ENCODE measurements at regions not wholly inside any gene's neighbourhood (a gene's known extent, or its start where the extent isn't known, plus 50 kb on each side); places are given as distances from the start of the nearest gene placed in this dataset.
A peak's percentile ranks its signal among the peaks of the same experiment; 100 is the strongest.

GRCh38 chr2:176544991-176545956 is 276.0 kb downstream of the MTX2 start:
- DNase-seq: no peak

- no peak for DNase-seq
Observed at GRCh38 chr2:176546550-176546949, 277.3 kb downstream of the MTX2 start.

- DNase-seq: no peak
Observed at GRCh38 chr2:176552501-176553135, 283.4 kb downstream of the MTX2 start.

DNA sequence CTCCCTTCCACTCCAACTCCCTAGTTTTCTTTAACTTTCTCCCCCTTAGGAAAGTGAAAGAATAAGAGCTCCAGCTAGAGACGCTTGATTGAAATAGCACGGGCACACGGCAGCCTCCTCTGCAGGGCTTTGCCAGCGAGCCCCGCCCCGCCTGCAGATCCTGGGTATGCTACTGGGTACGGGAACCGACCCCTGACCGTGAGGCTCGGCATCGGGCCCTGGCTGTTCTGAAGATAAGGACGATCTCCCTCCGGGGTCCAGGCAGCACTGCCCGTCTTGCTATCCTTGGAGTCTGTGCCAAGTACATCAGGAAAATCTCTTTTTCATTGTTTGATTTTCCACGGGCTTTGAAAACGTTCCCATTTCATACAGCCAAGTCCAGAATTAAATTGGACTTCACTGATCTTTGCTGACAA is 284.5 kb downstream of the MTX2 start:
- peak; percentile 12 to 14 for DNase-seq

GRCh38 chr2:176554101-176555048 is 285.1 kb downstream of the MTX2 start:
- DNase-seq: peak; percentile 11 to 39

DNA sequence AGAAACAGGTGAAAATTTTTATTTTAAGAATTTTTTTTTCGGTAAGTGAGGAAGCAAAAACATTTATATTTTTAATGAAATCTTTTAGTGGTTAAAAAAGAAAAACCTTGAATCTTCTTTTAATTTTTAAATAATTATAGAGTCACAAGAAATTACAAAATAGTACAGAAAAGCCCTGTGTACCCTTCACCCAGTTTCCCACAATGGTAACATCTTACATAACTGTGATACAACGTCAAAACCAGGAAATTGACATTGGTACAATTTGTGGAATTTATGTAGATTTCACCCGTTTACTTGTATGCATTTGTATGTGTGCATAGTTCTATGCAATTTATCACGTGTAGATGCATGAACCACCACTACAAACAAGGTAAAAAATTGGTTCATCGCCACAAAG is 285.9 kb downstream of the MTX2 start:
- DNase-seq: no peak

DNA sequence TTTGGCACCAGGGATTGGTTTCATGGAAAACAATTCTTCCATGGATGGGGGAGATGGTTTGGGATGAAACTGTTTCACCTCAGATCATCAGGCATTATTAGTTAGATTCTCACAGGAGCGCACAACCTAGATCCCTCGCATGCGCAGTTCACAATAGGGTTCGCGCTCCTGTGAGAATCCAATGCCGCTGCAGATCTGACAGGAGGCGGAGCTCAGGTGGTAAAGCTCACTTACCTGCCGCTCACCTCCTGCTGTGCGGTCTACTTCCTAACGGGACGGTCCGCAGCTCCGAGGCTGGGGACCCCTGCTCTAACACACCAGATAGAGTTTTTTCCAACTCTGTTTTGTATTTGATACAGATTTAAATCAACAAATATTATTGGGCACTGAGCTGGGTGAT is 286.5 kb downstream of the MTX2 start:
- no peak for DNase-seq

DNA sequence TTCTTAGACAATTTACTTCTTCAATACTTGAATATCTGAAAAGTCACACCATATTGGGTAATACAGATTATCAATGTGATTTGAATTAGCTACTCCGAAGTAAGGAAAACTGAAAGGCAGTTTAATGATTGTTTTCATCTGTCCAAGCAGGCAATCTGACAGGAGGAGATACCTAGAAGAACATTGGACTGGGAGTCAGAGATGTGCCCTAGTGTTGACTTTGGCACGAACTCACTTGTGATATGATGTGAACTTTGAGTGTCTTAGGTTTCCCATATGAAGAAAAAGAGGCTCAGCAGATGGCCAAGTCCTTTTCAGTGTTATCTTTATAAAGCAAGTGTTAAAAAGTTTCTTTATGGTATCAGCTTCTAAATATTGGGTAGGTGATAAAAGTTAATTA is 287.1 kb downstream of the MTX2 start:
- no peak for DNase-seq

DNA sequence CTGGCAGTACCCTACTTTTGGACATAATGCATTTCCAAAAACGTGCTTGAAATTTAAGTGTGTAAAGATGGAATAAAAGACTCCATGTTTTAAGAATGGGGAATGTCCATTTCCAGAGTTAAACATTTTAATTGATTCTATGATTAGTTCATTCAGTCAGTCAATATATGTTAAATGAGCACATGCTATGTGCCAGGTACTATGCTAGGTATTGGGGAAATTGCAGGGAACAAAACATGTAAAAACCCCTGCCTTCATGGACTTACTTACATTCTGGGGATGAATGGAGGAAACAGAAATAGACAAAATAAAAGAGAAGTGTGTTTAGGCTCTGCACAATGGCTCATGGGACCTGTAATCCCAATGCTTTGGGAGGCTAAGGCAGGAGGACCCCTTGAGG is 288.6 kb downstream of the MTX2 start:
- no peak for DNase-seq

DNA sequence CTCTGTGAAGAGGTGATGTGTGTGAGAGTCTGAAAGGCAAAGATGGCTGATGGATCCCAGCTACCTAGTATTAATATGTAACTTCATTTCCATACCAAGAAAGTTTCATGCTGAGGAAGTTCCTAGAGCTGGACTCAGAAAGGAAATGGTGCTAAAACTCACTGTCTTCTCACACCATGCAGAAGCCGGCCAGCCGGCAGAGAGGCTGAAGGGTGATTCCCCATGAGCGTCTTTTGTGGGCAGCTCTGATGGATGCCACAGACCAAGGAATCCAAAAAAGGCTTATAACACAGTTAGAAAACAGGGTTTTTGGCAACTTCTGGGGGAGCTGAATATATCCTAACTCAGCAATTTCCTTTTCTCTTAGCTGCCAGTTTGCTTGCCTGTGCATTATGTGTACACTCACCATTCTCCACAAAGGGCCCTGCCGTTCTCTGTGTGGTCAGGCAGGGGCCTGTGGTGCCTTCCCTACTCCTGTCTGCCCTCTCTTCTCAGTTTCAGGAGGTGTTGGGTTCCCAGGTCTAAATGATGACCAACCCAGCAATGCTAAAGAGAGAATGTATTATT is 289.4 kb downstream of the MTX2 start:
- DNase-seq: no peak

DNA sequence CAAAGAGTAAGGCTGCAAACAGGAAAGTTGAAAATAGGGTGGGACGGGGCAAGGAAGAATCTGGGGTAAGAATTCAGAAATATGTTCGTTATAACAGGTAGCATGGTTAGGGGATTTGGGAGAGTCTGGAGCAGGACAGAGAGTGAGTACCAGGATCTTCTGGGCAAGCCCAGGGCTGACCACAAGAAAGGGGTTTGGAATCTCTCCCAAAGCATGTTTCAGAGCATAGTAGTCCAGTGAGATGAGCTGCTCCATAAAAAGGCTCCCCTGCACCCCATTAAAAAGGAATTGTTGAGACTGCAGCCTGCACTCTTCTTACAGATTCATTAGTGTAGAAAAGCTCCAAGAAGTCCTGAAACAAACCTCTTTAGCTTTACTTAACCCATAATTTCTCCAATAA is 291.1 kb downstream of the MTX2 start:
- DNase-seq: no peak

DNA sequence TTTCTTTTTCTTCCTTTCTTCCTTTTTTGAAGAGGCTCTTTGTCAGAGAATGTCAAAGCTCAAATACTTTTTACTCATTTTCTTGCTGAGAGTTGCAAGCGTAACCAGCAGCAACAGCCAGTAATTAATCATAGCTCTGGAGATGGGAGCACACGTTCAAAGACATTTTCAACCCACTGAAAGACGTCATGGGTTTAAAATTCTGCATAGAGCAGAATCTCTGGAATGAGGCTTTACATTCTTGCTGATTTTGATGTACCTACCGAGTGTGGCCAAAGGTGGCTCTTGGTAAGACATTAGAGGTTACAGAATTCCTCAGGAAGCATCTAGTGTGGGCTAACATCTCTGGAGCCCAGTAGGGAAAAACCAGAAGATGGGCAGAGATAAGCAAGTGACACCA is 292.5 kb downstream of the MTX2 start:
- no peak for DNase-seq

GRCh38 chr2:176562359-176563078 is 293.3 kb downstream of the MTX2 start:
- no peak for DNase-seq

DNA sequence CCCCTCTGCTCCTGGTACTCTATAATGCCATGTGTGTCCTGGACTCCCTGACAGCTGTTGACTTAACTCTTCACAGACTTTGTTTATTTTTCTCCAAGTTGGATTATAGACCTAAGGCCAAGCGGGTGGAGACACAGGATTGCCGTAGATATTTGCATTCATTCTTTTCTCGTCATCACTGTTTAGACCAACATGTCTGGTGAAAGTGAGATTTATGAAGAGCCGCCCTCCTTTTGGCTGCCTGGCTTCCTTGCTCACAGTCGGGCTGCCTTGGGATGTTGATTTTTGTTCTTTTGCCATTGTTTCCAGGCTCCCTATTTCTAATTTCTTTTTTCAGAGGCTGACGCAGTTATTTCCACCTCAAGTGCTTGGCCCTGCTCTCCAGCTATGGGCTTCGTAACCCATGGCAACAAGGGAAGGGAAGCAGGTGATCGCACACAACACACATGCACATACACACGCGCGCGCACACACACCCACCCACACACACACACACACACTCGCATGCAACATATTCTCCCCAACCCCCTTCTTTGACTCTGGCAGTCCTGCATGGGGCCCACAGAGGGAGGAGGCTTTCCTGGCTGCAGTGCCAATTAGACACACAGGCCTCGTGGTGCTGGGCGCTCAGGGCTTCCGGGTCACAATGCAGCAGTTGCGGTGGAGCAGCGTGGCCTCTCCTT is 296.5 kb downstream of the MTX2 start:
- DNase-seq: no peak

- DNase-seq: no peak
Observed at GRCh38 chr2:176566496-176566895, 297.3 kb downstream of the MTX2 start.

- DNase-seq: no peak
Observed at GRCh38 chr2:176566961-176567360, 297.7 kb downstream of the MTX2 start.

GRCh38 chr2:176567361-176567760 is 298.1 kb downstream of the MTX2 start:
- no peak for DNase-seq

DNA sequence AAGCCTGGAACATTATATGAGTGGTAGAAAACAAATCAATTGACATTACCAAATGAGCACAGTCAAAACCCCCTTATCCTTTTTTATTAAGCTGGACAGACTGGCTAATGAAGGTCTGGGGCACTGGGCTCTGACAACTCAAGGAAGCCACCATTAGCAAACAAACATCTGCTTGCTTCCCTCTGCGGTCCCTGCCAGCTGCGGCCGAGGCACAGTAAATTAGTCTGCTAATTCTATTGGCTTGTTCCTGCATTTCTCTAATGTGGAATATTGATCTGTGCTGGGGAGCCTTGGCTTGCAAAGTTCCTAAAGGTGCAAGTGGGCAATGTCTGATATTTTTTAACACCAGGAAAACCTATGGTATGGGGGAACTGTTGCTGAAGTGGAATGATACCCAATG is 300.3 kb downstream of the MTX2 start:
- DNase-seq: no peak

DNA sequence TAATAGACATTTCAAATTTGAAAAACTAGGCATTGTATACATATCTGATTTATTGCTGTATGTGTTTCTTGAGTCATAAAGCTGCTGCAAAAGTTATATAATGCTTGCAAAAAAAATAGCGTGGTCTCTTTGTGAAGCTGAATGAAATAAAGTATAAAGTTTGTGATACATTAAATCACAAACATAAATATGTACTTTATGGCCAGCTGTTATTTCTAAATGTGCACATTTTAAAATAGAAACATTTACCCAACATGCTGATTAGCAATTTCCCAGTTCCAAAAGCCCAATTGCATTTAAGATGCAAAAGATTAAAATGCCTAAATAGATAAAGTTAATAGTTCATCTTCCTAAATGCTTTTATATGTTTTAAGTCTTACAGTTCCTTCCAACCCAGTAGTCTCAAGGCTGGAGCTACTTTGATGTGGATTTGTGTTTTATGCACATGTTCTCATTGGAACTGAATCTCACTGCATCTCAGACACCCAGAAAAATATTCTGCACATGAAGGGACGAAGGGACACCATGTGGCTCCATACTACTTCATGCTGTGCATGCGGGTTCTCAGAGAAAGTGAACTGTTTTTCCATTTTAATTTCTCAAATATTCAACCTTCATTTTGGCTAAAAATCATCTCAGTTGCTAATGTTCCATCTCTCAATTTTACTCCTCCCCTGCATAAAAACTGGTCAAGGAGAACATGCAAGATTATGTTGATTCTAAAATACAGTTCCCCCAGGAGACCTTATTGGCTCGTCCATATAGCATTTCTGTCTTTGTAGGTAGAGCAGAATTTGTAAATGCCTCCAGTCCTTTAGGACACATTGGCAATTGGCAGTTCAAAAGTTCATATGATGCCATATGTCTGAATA is 304.6 kb downstream of the MTX2 start:
- no peak for DNase-seq

DNA sequence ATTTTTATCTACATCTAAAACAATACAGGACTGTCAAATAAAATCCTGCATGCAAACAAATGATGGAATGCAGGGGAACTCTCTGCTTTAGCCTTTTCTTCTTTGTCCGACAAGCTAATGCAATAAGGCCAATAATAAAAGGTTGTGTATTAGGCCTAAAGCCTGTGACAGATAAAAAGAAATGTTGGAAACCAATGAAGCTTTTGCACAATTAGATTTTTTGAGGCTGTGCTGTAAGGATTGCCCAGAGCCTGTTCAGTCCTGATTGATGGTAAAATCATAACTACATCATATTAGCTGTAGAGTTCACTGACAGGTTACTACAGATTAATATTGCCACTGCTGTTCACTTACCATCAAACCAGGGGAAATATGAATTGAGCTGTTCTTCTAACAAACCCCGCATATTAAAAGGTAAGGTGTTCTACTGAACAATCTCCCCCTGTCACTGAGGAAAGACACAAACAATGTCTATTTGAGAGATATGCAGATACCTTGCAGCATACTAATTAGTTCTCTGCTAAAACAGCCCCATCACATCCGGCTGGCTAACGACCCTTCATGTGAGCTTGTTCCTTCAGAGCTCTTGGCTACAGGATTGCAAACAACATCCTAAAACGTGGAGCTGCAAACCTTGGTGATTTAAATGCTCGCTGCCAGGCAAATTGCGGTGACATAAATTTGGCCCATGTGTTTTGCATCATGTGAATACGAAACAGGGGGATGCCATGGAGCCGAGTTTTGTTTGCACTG is 305.4 kb downstream of the MTX2 start:
- no peak for DNase-seq

All from activated CD4-positive, alpha-beta T cell treated with anti-CD3 and anti-CD28 coated beads for 4 hours (primary cell).